ENCODE measurements at regions not wholly inside any gene's neighbourhood (a gene's known extent, or its start where the extent isn't known, plus 50 kb on each side); places are given as distances from the start of the nearest gene placed in this dataset.

DNA sequence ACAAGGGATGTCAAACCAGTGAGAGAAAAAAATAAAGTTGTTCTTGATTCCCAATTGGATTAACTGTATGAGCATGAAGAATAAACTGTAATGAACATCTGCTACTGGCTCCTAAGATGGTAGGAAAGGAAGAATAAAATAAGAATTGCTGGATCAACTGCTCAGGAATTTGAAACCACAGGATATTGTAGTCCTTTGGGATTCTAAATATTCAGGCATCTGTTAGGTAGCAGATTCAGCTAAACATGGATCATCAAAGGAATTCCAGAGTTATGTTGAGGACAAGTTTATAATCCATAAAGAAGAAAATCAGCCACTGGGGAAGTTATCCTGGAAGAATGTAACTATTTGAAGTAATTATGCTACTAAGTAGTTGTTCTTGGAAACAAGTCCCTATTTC lies 65.8 kb downstream of the ISL1 start:
- peaks cover 2% of the 10 kb centered on the region for H3K9me3 Mint-ChIP-seq (ENCODE audit: low read depth)
- ChIA-PET POLR2A (no interaction called here), CTCF (no interaction called here)
- no peak overlapping the region for H3K4me3 Mint-ChIP-seq
- intact Hi-C loops (cut with DNase I, micrococcal nuclease), result no loop called here
- no peaks in the 10 kb centered on the region for H3K27me3 Mint-ChIP-seq
- ATAC-seq (no peak), DNase-seq (no peak)
- no peaks in the 10 kb centered on the region for H3K36me3 Mint-ChIP-seq (ENCODE audit: low read depth)
- H3K4me1 Mint-ChIP-seq, result no peaks in the 10 kb centered on the region
- H3K27ac Mint-ChIP-seq, result no peak overlapping the region

DNA sequence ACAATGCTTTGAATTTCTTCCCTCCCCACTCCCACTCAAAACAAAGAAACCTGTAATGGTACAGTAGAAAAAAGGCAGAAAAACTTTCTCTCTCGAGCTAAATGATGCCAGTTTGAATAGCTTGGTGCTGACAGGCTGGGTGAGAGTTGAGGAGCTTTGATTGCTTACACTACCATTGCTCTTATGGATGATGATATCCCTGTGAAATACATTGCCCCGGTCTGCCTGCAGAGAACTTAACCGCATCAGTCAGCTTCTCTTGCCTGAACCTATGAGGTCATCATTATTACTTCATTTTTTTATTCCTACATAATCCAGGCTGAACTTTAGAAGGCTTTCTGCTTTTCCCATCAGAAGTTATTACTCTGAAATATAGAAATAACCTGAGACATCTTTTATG lies 69.3 kb downstream of the ISL1 start:
- ChIA-PET CTCF (no interaction called here), POLR2A (no interaction called here)
- intact Hi-C loops (cut with DNase I, micrococcal nuclease), result no loop called here
- peaks cover 2% of the 10 kb centered on the region for H3K9me3 Mint-ChIP-seq (ENCODE audit: low read depth)
- H3K27me3 Mint-ChIP-seq, result no peaks in the 10 kb centered on the region
- no peak for DNase-seq
- no peaks in the 10 kb centered on the region for H3K36me3 Mint-ChIP-seq (ENCODE audit: low read depth)
- ATAC-seq, result no peak
- no peak overlapping the region for H3K4me3 Mint-ChIP-seq
- H3K4me1 Mint-ChIP-seq, result no peaks in the 10 kb centered on the region
- H3K27ac Mint-ChIP-seq, result no peak overlapping the region

DNA sequence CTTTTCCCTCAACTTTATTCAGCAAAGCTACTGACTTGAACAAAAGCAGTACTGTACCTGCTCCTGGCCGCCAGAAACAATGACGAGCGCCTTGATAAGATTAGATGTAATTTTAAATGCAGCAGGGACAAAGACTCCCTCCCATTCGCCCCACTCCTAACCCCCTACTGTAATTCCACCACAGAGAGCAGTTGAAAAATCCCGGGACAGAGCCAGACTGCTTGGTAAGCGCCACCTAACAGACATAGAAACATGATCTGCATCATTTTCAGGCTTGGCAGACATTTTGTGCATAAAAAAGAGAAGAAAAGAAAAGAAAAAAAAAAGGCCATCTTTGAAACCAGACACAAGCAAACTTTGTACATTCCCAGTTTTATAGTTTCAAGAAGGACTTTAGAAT lies 81.9 kb downstream of the ISL1 start:
- no peak overlapping the region for H3K4me3 Mint-ChIP-seq
- POLR2A ChIA-PET, result no interaction called here
- no peaks in the 10 kb centered on the region for H3K27me3 Mint-ChIP-seq
- H3K27ac Mint-ChIP-seq, result no peak overlapping the region
- CTCF ChIA-PET, result no interaction called here
- DNase-seq, result no peak
- intact Hi-C loops (cut with DNase I, micrococcal nuclease), result no loop called here
- H3K9me3 Mint-ChIP-seq (ENCODE audit: low read depth), result peaks cover 4% of the 10 kb centered on the region
- H3K4me1 Mint-ChIP-seq, result no peaks in the 10 kb centered on the region
- H3K36me3 Mint-ChIP-seq (ENCODE audit: low read depth), result no peaks in the 10 kb centered on the region
- no peak for ATAC-seq

DNA sequence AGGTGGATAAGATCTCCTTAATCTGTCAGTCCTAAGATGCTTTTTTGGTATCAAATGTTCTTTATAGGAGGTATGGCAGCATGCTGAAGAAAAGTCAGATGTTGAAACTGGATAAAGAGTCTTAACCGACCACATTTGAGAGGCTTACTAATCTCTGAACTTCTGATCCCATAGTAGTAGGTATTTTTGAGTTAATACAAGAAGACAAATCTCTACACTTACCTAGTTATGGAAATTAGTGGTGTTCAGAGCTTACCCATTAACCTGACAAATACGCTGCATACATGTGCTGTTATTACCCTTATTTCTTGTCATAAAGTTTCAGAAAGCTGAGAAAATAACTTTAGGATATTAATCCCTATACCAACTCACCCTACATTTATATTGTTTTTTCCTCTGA lies 83.0 kb downstream of the ISL1 start:
- ATAC-seq (no peak), DNase-seq (no peak)
- H3K4me3 Mint-ChIP-seq, result no peak overlapping the region
- no peaks in the 10 kb centered on the region for H3K36me3 Mint-ChIP-seq (ENCODE audit: low read depth)
- H3K9me3 Mint-ChIP-seq (ENCODE audit: low read depth), result peaks cover 4% of the 10 kb centered on the region
- CTCF ChIA-PET, result no interaction called here
- intact Hi-C loops (cut with DNase I, micrococcal nuclease), result no loop called here
- H3K27me3 Mint-ChIP-seq, result no peaks in the 10 kb centered on the region
- no peak overlapping the region for H3K27ac Mint-ChIP-seq
- POLR2A ChIA-PET, result no interaction called here
- no peaks in the 10 kb centered on the region for H3K4me1 Mint-ChIP-seq

DNA sequence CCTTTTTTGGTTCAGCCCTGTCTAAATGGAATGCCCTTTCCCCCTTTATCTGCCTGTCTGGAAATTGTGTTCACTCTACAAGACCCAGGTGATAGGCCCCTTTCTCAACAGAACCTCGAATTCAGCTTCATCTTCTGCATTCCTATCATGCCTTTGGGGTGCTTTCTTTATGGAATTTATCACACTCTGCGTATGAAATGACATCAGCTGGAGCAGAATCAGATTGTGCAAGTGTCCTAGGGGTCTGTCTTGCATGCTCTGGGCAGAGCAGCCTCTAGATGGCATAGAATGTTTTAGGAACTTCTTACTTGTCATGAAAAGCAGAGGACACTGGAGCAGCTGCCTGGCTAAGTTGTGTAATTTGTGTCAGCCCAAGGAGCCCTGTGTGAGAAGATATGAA lies 84.9 kb downstream of the ISL1 start:
- no peaks in the 10 kb centered on the region for H3K36me3 Mint-ChIP-seq (ENCODE audit: low read depth)
- H3K9me3 Mint-ChIP-seq (ENCODE audit: low read depth), result peaks cover 4% of the 10 kb centered on the region
- H3K27ac Mint-ChIP-seq, result no peak overlapping the region
- DNase-seq, result no peak
- POLR2A ChIA-PET, result interaction anchor here (0.6 kb wide), 1 partner anchor 1173 kb away, joined by 7 read pairs; no protein-coding TSS in a partner anchor
- intact Hi-C loops (cut with DNase I, micrococcal nuclease), result no loop called here
- no peak overlapping the region for H3K4me3 Mint-ChIP-seq
- no peaks in the 10 kb centered on the region for H3K4me1 Mint-ChIP-seq
- no peaks in the 10 kb centered on the region for H3K27me3 Mint-ChIP-seq
- no peak for ATAC-seq
- CTCF ChIA-PET, result no interaction called here

DNA sequence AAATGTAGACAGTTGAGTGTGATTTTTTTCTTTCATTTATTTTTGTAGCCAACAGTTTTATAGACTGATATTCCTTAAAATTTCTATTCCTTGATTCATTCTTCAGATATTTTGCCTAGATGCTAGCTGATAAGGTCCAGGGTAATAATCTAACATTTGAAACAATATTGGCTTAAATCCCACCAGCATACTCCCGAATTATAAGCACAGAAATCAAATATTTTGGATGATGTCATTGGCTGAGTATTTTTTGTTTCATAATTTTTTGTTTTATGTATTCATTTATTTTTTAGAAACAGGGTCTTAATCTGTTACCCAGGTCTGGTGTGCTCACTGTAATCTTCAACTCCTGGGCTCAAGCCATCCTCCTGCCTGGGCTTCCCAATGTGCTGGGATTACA lies 88.4 kb downstream of the ISL1 start:
- no peaks in the 10 kb centered on the region for H3K27me3 Mint-ChIP-seq
- H3K4me1 Mint-ChIP-seq, result no peaks in the 10 kb centered on the region
- H3K36me3 Mint-ChIP-seq (ENCODE audit: low read depth), result no peaks in the 10 kb centered on the region
- no peak for DNase-seq
- intact Hi-C loops (cut with DNase I, micrococcal nuclease), result no loop called here
- no peak overlapping the region for H3K4me3 Mint-ChIP-seq
- no peak overlapping the region for H3K27ac Mint-ChIP-seq
- no peaks in the 10 kb centered on the region for H3K9me3 Mint-ChIP-seq (ENCODE audit: low read depth)
- ChIA-PET CTCF (no interaction called here), POLR2A (no interaction called here)
- no peak for ATAC-seq

DNA sequence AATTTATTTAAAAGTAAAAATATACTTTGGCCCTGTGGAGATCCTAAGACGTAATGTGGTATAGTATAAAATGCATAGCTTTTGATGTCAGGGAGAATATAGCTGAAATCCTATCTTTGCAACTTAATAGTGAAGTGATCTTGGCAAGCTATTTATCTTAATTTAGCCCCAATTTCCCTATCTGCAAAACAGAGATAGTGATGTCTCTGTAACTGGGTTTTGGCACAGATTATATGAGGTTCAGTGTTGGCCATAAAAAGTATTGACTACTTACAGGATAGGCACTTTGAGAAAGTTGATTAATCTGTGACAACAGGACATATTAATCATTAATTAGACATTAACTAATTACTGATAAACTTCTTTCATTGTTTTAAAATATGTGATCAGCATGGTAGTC lies 89.2 kb downstream of the ISL1 start:
- Mint-ChIP-seq H3K4me3 (no peak overlapping the region), H3K4me1 (no peaks in the 10 kb centered on the region), H3K9me3 (ENCODE audit: low read depth) (no peaks in the 10 kb centered on the region), H3K27me3 (no peaks in the 10 kb centered on the region), H3K36me3 (ENCODE audit: low read depth) (no peaks in the 10 kb centered on the region), H3K27ac (no peak overlapping the region)
- no peak for DNase-seq
- ChIA-PET POLR2A (no interaction called here), CTCF (interaction anchor here (0.8 kb wide), 1 partner anchor 387 kb away, joined by 3 read pairs; no protein-coding TSS in a partner anchor)
- no peak for ATAC-seq
- intact Hi-C loops (cut with DNase I, micrococcal nuclease), result no loop called here

DNA sequence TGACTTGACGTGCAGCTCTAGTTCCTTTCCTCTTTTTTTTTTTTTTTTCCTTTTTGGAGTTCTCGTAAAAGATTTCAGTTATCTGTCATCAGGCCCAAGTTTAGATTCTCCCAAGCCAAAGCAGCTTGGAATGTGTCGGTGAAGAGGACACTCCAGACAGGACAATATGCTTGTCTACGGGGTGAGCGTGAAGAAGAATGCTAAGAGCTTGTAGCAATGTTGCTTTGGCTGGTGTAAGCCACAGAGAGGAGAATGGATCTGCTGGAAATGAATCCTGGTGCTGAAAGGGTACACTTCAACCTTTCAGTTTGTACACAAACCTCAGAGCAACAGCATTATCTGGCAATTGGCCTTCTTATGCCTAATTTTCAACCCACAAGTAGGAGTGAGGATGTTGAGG lies 92.4 kb downstream of the ISL1 start:
- DNase-seq, result no peak
- ATAC-seq, result no peak
- Mint-ChIP-seq H3K4me3 (no peak overlapping the region), H3K27ac (no peak overlapping the region), H3K4me1 (no peaks in the 10 kb centered on the region), H3K36me3 (ENCODE audit: low read depth) (no peaks in the 10 kb centered on the region), H3K27me3 (no peaks in the 10 kb centered on the region), H3K9me3 (ENCODE audit: low read depth) (no peaks in the 10 kb centered on the region)
- ChIA-PET CTCF (no interaction called here), POLR2A (no interaction called here)
- intact Hi-C loops (cut with DNase I, micrococcal nuclease), result no loop called here

DNA sequence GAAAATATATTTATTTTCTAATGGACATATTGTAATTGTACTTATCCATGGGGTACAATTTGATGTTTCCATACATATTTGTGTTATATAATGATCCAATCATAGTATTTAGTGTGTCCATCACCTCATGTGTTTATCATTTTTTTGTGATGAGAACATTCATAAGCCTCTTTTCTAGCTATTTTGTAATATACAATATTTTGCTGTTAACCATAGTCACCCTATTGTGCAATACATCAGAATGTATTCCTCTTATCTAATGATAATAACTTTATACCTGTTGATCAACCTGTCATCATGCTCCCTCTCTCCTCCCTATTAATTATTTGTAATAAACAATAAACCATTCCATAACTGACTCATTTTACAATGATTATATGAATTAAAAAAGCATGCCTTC lies 93.2 kb downstream of the ISL1 start:
- no peak for ATAC-seq
- intact Hi-C loops (cut with DNase I, micrococcal nuclease), result no loop called here
- Mint-ChIP-seq H3K4me3 (no peak overlapping the region), H3K36me3 (ENCODE audit: low read depth) (no peaks in the 10 kb centered on the region), H3K27ac (no peak overlapping the region), H3K4me1 (no peaks in the 10 kb centered on the region), H3K9me3 (ENCODE audit: low read depth) (peaks cover 2% of the 10 kb centered on the region), H3K27me3 (no peaks in the 10 kb centered on the region)
- CTCF ChIA-PET, result no interaction called here
- no peak for DNase-seq
- POLR2A ChIA-PET, result no interaction called here

DNA sequence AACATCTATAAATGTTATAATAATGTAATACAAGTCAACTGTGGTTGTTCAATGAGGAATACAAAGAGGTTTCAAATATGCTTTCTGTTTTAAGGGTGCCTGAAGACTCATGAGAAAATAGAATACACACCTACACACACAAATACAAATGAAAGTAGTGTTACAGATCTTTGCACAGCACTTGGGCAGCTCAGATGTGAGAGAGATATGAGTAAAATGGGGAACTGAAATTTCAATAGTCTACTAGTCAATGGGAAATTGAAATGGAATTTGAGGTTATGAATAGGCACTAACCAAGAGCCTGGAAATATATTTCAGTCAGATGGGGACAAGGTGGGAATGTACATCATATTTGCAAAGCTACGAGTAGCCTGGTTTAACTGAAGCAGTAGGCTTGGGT lies 96.6 kb downstream of the ISL1 start:
- Mint-ChIP-seq H3K36me3 (ENCODE audit: low read depth) (no peaks in the 10 kb centered on the region), H3K9me3 (ENCODE audit: low read depth) (peaks cover 11% of the 10 kb centered on the region), H3K4me3 (no peak overlapping the region), H3K27ac (no peak overlapping the region), H3K27me3 (no peaks in the 10 kb centered on the region), H3K4me1 (no peaks in the 10 kb centered on the region)
- no peak for ATAC-seq
- CTCF ChIA-PET, result no interaction called here
- no peak for DNase-seq
- POLR2A ChIA-PET, result no interaction called here
- intact Hi-C loops (cut with DNase I, micrococcal nuclease), result no loop called here

DNA sequence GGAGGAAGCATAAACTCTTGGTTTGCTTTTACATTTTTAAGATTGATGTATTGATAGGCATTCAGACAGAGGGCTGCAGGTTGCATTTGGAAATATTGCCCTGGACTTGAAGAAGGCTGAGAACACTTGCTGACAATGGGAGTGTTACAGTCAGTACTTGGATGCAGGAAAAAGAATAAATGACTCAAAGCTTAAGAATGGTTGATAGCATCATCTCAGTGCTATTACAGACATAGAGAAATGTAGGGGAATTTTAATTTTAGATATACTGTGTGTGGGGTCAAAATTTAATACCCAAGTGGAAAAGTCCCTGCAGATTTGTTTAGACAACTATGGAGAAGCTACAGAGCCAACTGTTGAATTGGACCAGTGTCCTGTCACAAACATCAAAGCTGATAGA lies 101.1 kb downstream of the ISL1 start:
- ChIA-PET CTCF (no interaction called here), POLR2A (no interaction called here)
- Mint-ChIP-seq H3K27ac (no peak overlapping the region), H3K4me1 (no peaks in the 10 kb centered on the region), H3K36me3 (ENCODE audit: low read depth) (no peaks in the 10 kb centered on the region), H3K27me3 (no peaks in the 10 kb centered on the region), H3K4me3 (no peak overlapping the region), H3K9me3 (ENCODE audit: low read depth) (peaks cover 12% of the 10 kb centered on the region)
- no peak for ATAC-seq
- intact Hi-C loops (cut with DNase I, micrococcal nuclease), result no loop called here
- DNase-seq, result no peak

DNA sequence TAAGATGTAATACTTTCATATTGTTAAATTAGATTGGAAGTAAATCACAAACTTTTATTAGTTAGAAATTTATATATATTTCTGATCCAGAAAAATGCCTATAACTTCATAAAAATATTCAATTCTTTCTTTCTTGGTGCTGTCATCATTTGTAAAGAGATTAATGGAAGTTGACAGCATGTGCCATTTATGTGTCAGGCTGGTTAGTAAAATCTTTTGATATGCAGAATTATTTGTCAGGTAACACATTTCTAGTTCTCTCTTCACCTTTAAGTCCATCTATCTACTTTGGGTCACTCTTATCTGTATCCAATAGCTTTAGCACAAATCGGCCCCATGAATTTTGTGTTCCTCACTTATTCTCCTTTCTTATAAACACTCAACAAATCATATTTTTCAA lies 102.9 kb downstream of the ISL1 start:
- DNase-seq (no peak), ATAC-seq (no peak)
- Mint-ChIP-seq H3K27ac (no peak overlapping the region), H3K4me3 (no peak overlapping the region), H3K27me3 (no peaks in the 10 kb centered on the region), H3K9me3 (ENCODE audit: low read depth) (peaks cover 13% of the 10 kb centered on the region), H3K4me1 (no peaks in the 10 kb centered on the region), H3K36me3 (ENCODE audit: low read depth) (no peaks in the 10 kb centered on the region)
- intact Hi-C loops (cut with DNase I, micrococcal nuclease), result no loop called here
- ChIA-PET POLR2A (no interaction called here), CTCF (no interaction called here)

DNA sequence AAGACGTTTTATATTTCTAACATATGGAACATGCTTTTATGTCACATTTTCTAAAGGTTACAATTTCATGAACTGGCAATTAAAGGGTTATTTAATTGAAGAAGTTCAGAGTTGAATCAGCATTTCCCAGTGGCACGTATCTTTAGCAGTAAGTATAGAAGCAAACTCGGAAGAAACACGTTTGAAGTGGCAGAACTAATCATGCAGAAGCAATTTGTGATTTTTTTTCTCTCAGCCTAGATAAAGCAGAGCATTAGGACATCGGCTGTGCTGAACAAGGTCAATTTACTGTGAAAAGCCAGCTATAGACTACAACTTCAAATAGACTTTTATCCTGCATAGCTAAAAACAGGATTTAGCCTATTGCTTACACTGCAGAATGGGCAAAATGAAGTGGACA lies 104.7 kb downstream of the ISL1 start:
- H3K4me1 Mint-ChIP-seq, result no peaks in the 10 kb centered on the region
- DNase-seq (no peak), ATAC-seq (no peak)
- no peak overlapping the region for H3K27ac Mint-ChIP-seq
- no peaks in the 10 kb centered on the region for H3K36me3 Mint-ChIP-seq (ENCODE audit: low read depth)
- intact Hi-C loops (cut with DNase I, micrococcal nuclease), result no loop called here
- H3K27me3 Mint-ChIP-seq, result no peaks in the 10 kb centered on the region
- H3K9me3 Mint-ChIP-seq (ENCODE audit: low read depth), result peaks cover 10% of the 10 kb centered on the region
- H3K4me3 Mint-ChIP-seq, result no peak overlapping the region
- POLR2A ChIA-PET, result no interaction called here
- CTCF ChIA-PET, result no interaction called here

All from activated CD4-positive, alpha-beta T cell treated with anti-CD3 and anti-CD28 coated beads for 36 hours (primary cell).